NCI-H1436 (cell line): ENCODE measurements at regions not wholly inside any gene's neighbourhood (a gene's known extent, or its start where the extent isn't known, plus 50 kb on each side); places are given as distances from the start of the nearest gene placed in this dataset.
"Not testable (repeated sequence)": the region's sequence is repeated elsewhere in the genome, so short reads cannot be mapped to it uniquely, and the experiment has no call there.

ENCODE experiments used
- DNase-seq: peaks from one replicate; lab custom pipeline; 2025; lab: John Stamatoyannopoulos, UW

GRCh38 chr6:80921861-80922460 lies 815.5 kb downstream of the BCKDHB start:
- DNase-seq: no peak

GRCh38 chr6:80907831-80908230 lies 801.4 kb downstream of the BCKDHB start:
- DNase-seq: no peak

GRCh38 chr6:80903711-80904110 lies 797.2 kb downstream of the BCKDHB start:
- no peak for DNase-seq

GRCh38 chr6:80886475-80886874 lies 780.0 kb downstream of the BCKDHB start:
- DNase-seq: no peak

GRCh38 chr6:80872951-80873308 lies 766.5 kb downstream of the BCKDHB start:
- DNase-seq: no peak

GRCh38 chr6:80872199-80872950 lies 765.9 kb downstream of the BCKDHB start:
- no peak for DNase-seq

- no peak for DNase-seq
Observed at GRCh38 chr6:80862756-80863155, 756.3 kb downstream of the BCKDHB start.

- no peak for DNase-seq
Observed at GRCh38 chr6:80860107-80860506, 753.6 kb downstream of the BCKDHB start.

- DNase-seq: not testable (repeated sequence)
Observed at GRCh38 chr6:80847973-80848372, 741.5 kb downstream of the BCKDHB start.

- DNase-seq: no peak
Observed at GRCh38 chr6:80832337-80832736, 725.9 kb downstream of the BCKDHB start.

- no peak for DNase-seq
Observed at GRCh38 chr6:80793411-80793810, 686.9 kb downstream of the BCKDHB start.

GRCh38 chr6:80792151-80792550 lies 685.7 kb downstream of the BCKDHB start:
- no peak for DNase-seq

GRCh38 chr6:80789912-80790570 lies 683.6 kb downstream of the BCKDHB start:
- DNase-seq: no peak

GRCh38 chr6:80783271-80783670 lies 676.8 kb downstream of the BCKDHB start:
- not testable (repeated sequence) for DNase-seq

GRCh38 chr6:80771941-80772340 lies 665.5 kb downstream of the BCKDHB start:
- DNase-seq: no peak

GRCh38 chr6:80769106-80769505 lies 662.6 kb downstream of the BCKDHB start:
- DNase-seq: no peak

- no peak for DNase-seq
Observed at GRCh38 chr6:80767808-80768207, 661.3 kb downstream of the BCKDHB start.

- DNase-seq: no peak
Observed at GRCh38 chr6:80744213-80744612, 637.7 kb downstream of the BCKDHB start.

GRCh38 chr6:80742481-80742880 lies 636.0 kb downstream of the BCKDHB start:
- DNase-seq: no peak

- DNase-seq: no peak
Observed at GRCh38 chr6:80733641-80734040, 627.2 kb downstream of the BCKDHB start.

GRCh38 chr6:80728830-80729229 lies 622.4 kb downstream of the BCKDHB start:
- no peak for DNase-seq

- no peak for DNase-seq
Observed at GRCh38 chr6:80728101-80728750, 621.8 kb downstream of the BCKDHB start.
